ENCODE measurements at regions not wholly inside any gene's neighbourhood (a gene's known extent, or its start where the extent isn't known, plus 50 kb on each side); places are given as distances from the start of the nearest gene placed in this dataset.

GRCh38 chr2:16018277-16019059 is 78.1 kb downstream of the MYCN start:
- no peak for DNase-seq (ENCODE audit: low spot score)

- DNase-seq (ENCODE audit: low spot score) = no peak
Measured at GRCh38 chr2:16016282-16016681, 75.9 kb downstream of the MYCN start.

- no peak for DNase-seq (ENCODE audit: low spot score)
Measured at GRCh38 chr2:16015903-16016265, 75.5 kb downstream of the MYCN start.

GRCh38 chr2:16015210-16015902 is 75.0 kb downstream of the MYCN start:
- no peak for DNase-seq (ENCODE audit: low spot score)

GRCh38 chr2:16014802-16015201 is 74.5 kb downstream of the MYCN start:
- DNase-seq (ENCODE audit: low spot score) = no peak

GRCh38 chr2:16014041-16014787 is 73.9 kb downstream of the MYCN start:
- no peak for DNase-seq (ENCODE audit: low spot score)

- DNase-seq (ENCODE audit: low spot score) = no peak
Measured at GRCh38 chr2:16013359-16013911, 73.1 kb downstream of the MYCN start.

- DNase-seq (ENCODE audit: low spot score) = no peak
Measured at GRCh38 chr2:16012626-16013358, 72.4 kb downstream of the MYCN start.

- DNase-seq (ENCODE audit: low spot score) = no peak
Measured at GRCh38 chr2:16012029-16012596, 71.8 kb downstream of the MYCN start.

GRCh38 chr2:16011621-16011960 is 71.2 kb downstream of the MYCN start:
- no peak for DNase-seq (ENCODE audit: low spot score)

- DNase-seq (ENCODE audit: low spot score) = no peak
Measured at GRCh38 chr2:16010951-16011620, 70.7 kb downstream of the MYCN start.

GRCh38 chr2:16010011-16010410 is 69.7 kb downstream of the MYCN start:
- no peak for DNase-seq (ENCODE audit: low spot score)

- no peak for DNase-seq (ENCODE audit: low spot score)
Measured at GRCh38 chr2:16009560-16009959, 69.2 kb downstream of the MYCN start.

- DNase-seq (ENCODE audit: low spot score) = no peak
Measured at GRCh38 chr2:16008856-16009255, 68.5 kb downstream of the MYCN start.

- no peak for DNase-seq (ENCODE audit: low spot score)
Measured at GRCh38 chr2:16008331-16008850, 68.0 kb downstream of the MYCN start.

- DNase-seq (ENCODE audit: low spot score) = no peak
Measured at GRCh38 chr2:16007167-16007934, 67.0 kb downstream of the MYCN start.

GRCh38 chr2:16006537-16007166 is 66.3 kb downstream of the MYCN start:
- DNase-seq (ENCODE audit: low spot score) = no peak

- no peak for DNase-seq (ENCODE audit: low spot score)
Measured at GRCh38 chr2:16005816-16006536, 65.6 kb downstream of the MYCN start.

GRCh38 chr2:16005389-16005788 is 65.0 kb downstream of the MYCN start:
- no peak for DNase-seq (ENCODE audit: low spot score)
